Choroid plexus epithelial cell (primary cell): ENCODE measurements at regions not wholly inside any gene's neighbourhood (a gene's known extent, or its start where the extent isn't known, plus 50 kb on each side); places are given as distances from the start of the nearest gene placed in this dataset.

Experiments used
- DNase-seq: peaks from one replicate; pipeline ENCODE4 v3.0.0-alpha.2; 2010; ENCODE audit warnings: low read depth
- H3K4me3 ChIP-seq: 2 replicates; pipeline ENCODE4 v1.5.1; 2011; ENCODE audit warnings: low read depth, mild to moderate bottlenecking, control low read depth, low read length, moderate library complexity
- CTCF ChIP-seq: conservative IDR thresholded peaks from 2 replicates; pipeline ENCODE4 v1.5.1; 2011; ENCODE audit warnings: low read depth, mild to moderate bottlenecking, control low read depth, inconsistent platforms, low read length, moderate library complexity

GRCh38 chr10:111209692-111210091, 132.9 kb downstream of the ADRA2A start:
- no peak for TF ChIP-seq CTCF
- no peak for DNase-seq

GRCh38 chr10:111211241-111211640, 134.4 kb downstream of the ADRA2A start:
- H3K4me3 ChIP-seq: no peak overlapping the region
- DNase-seq: no peak
- no peak for TF ChIP-seq CTCF

More at GRCh38 chr10:111209692-111210091, 132.9 kb downstream of the ADRA2A start:
- no peak overlapping the region for H3K4me3 ChIP-seq

GRCh38 chr10:111211706-111212105, 134.9 kb downstream of the ADRA2A start:
- no peak overlapping the region for H3K4me3 ChIP-seq
- no peak for DNase-seq
- TF ChIP-seq CTCF: no peak

- no peak for DNase-seq
- no peak for TF ChIP-seq CTCF
- H3K4me3 ChIP-seq: no peak overlapping the region
Observed at GRCh38 chr10:111221682-111222480, 145.1 kb downstream of the ADRA2A start.

GRCh38 chr10:111222961-111223360, 146.1 kb downstream of the ADRA2A start:
- no peak overlapping the region for H3K4me3 ChIP-seq
- no peak for DNase-seq
- TF ChIP-seq CTCF: no peak

- no peak for TF ChIP-seq CTCF
- H3K4me3 ChIP-seq: no peak overlapping the region
- no peak for DNase-seq
Observed at GRCh38 chr10:111231779-111232178, 154.9 kb downstream of the ADRA2A start.

GRCh38 chr10:111233439-111233838, 156.6 kb downstream of the ADRA2A start:
- no peak for TF ChIP-seq CTCF
- no peak overlapping the region for H3K4me3 ChIP-seq
- DNase-seq: no peak
